H1 (cell line): ENCODE measurements at regions not wholly inside any gene's neighbourhood (a gene's known extent, or its start where the extent isn't known, plus 50 kb on each side); places are given as distances from the start of the nearest gene placed in this dataset.

ENCODE experiments used
- CBX5 ChIP-seq: fragments of 300-800, 300-1000 bp; sonication (generic); IDR thresholded peaks from 2 replicates; pipeline ENCODE4 v1.7.1; 2016; ENCODE audit warnings: antibody characterized with exemption, low read length, low read depth
- CEBPB ChIP-seq: IDR thresholded peaks from 2 replicates; pipeline ENCODE4 v1.6.1; 2012; ENCODE audit warnings: low read depth, low read length
- EP300 ChIP-seq, 2 experiments: IDR thresholded peaks; 1 replicate in 1 of 2; 2 replicates in 1 of 2; pipeline ENCODE4 v1.6.1; 2011 to 2012; ENCODE audit warnings: low read depth in 2 of 2, low read length in 2 of 2, mild to moderate bottlenecking in 2 of 2, borderline replicate concordance in 1 of 2, inconsistent platforms in 1 of 2, moderate library complexity in 1 of 2
- KDM5A ChIP-seq: fragments of 200-600 bp; IDR thresholded peaks from 2 replicates; pipeline ENCODE4 v1.7.1; 2012; ENCODE audit warnings: mild to moderate bottlenecking, low read length, inconsistent platforms, mixed read lengths
- RBBP5 ChIP-seq: IDR thresholded peaks from 2 replicates; pipeline ENCODE4 v1.7.1; 2012; ENCODE audit warnings: low read depth, mild to moderate bottlenecking, inconsistent platforms, low read length, moderate library complexity, borderline replicate concordance
- TBP ChIP-seq: IDR thresholded peaks from 2 replicates; pipeline ENCODE4 v1.6.1; 2011; ENCODE audit warnings: low read depth, low read length, improper control_type of control experiment

GRCh38 chr3:189580190-189580589, 51.0 kb upstream of the TP63 start (continued):
- TF ChIP-seq RBBP5 = no peak
- TF ChIP-seq EP300 (IDR thresholded peaks at IDR 0.05; ENCODE audit: borderline replicate concordance in 1 of 2, low read depth in 2 of 2, low read length in 2 of 2) = no peak
- TF ChIP-seq CEBPB = no peak
- TF ChIP-seq TBP = no peak
- TF ChIP-seq CBX5 = no peak
- TF ChIP-seq KDM5A = no peak
